SJSA1 (cell line): ENCODE measurements at regions not wholly inside any gene's neighbourhood (a gene's known extent, or its start where the extent isn't known, plus 50 kb on each side); places are given as distances from the start of the nearest gene placed in this dataset.
"Not testable (repeated sequence)": the region's sequence is repeated elsewhere in the genome, so short reads cannot be mapped to it uniquely, and the experiment has no call there.

Experiments
- DNase-seq, 2 experiments: peaks; one replicate each; pipeline ENCODE4 v3.0.0-alpha.2; 2015 to 2020; ENCODE audit warnings: low spot score in 2 of 2, low read depth in 1 of 2
- H3K27ac ChIP-seq: fragments of 250-450 bp; sonication (Bioruptor Pico); 2 replicates; pipeline ENCODE4 v1.5.1; 2020; ENCODE audit warnings: mild to moderate bottlenecking, moderate library complexity
- H3K27me3 ChIP-seq: fragments of 250-450 bp; sonication (Bioruptor Pico); replicated peaks from 2 replicates; pipeline ENCODE4 v1.5.1; 2020; ENCODE audit warnings: mild to moderate bottlenecking, moderate library complexity
- H3K36me3 ChIP-seq: fragments of 250-450 bp; sonication (Bioruptor Pico); 2 replicates; pipeline ENCODE4 v1.5.1; 2020; ENCODE audit warnings: mild to moderate bottlenecking
- H3K4me1 ChIP-seq: fragments of 250-450 bp; sonication (Bioruptor Pico); replicated peaks from 2 replicates; pipeline ENCODE4 v1.6.1; 2021; ENCODE audit warnings: mild to moderate bottlenecking
- H3K4me3 ChIP-seq: fragments of 250-450 bp; sonication (Bioruptor Pico); 2 replicates; pipeline ENCODE4 v1.5.1; 2020; ENCODE audit warnings: mild to moderate bottlenecking
- H3K9me3 ChIP-seq: fragments of 250-450 bp; sonication (Bioruptor Pico); replicated peaks from 2 replicates; pipeline ENCODE4 v1.5.1; 2020; ENCODE audit warnings: mild to moderate bottlenecking

- Histone ChIP-seq H3K4me1 (peaks cover 45% of the 10 kb centered on the region), H3K4me3 (no peak overlapping the region)
- DNase-seq = peak in 1 of 2 experiments; percentile 46
Measured at GRCh38 chr6:27129095-27129815, 118.2 kb upstream of the PRSS16 start.

GRCh38 chr6:27129917-27130316 is 117.6 kb upstream of the PRSS16 start:
- Histone ChIP-seq H3K27me3 (no peaks in the 10 kb centered on the region), H3K27ac (peak overlapping the region; percentile 96), H3K4me3 (no peak overlapping the region), H3K36me3 (peaks cover 14% of the 10 kb centered on the region), H3K9me3 (no peaks in the 10 kb centered on the region), H3K4me1 (peaks cover 52% of the 10 kb centered on the region)
- DNase-seq = peak in 1 of 2 experiments; percentile 10

More at GRCh38 chr6:27129095-27129815, 118.2 kb upstream of the PRSS16 start:
- Histone ChIP-seq H3K36me3 (peaks cover 19% of the 10 kb centered on the region), H3K9me3 (no peaks in the 10 kb centered on the region), H3K27ac (peak overlapping the region; percentile 96), H3K27me3 (no peaks in the 10 kb centered on the region)

GRCh38 chr6:27130668-27131428 is 116.7 kb upstream of the PRSS16 start:
- H3K9me3 ChIP-seq = no peaks in the 10 kb centered on the region
- peaks cover 52% of the 10 kb centered on the region for H3K4me1 ChIP-seq
- no peaks in the 10 kb centered on the region for H3K27me3 ChIP-seq
- H3K27ac ChIP-seq = peak overlapping the region; percentile 96
- H3K36me3 ChIP-seq = peaks cover 5% of the 10 kb centered on the region
- peak overlapping the region; percentile 45 for H3K4me3 ChIP-seq
- DNase-seq = no peak

GRCh38 chr6:27132282-27132531 is 115.3 kb upstream of the PRSS16 start:
- not testable (repeated sequence) for H3K36me3 ChIP-seq, H3K27me3 ChIP-seq, H3K9me3 ChIP-seq, DNase-seq
- H3K27ac ChIP-seq = peak overlapping the region; percentile 96
- H3K4me1 ChIP-seq = peaks cover 47% of the 10 kb centered on the region
- H3K4me3 ChIP-seq = peak overlapping the region; percentile 45

GRCh38 chr6:27132532-27133280 is 114.8 kb upstream of the PRSS16 start:
- no peaks in the 10 kb centered on the region for H3K27me3 ChIP-seq
- peaks cover 9% of the 10 kb centered on the region for H3K36me3 ChIP-seq
- H3K9me3 ChIP-seq = no peaks in the 10 kb centered on the region
- peak overlapping the region; percentile 96 for H3K27ac ChIP-seq
- peak; percentile 95 to 98 for DNase-seq
- H3K4me3 ChIP-seq = peak overlapping the region; percentile 45
- H3K4me1 ChIP-seq = peaks cover 42% of the 10 kb centered on the region

GRCh38 chr6:27133281-27134227 is 113.9 kb upstream of the PRSS16 start:
- Histone ChIP-seq H3K4me3 (peak overlapping the region; percentile 45), H3K4me1 (peaks cover 41% of the 10 kb centered on the region), H3K27me3 (no peaks in the 10 kb centered on the region), H3K9me3 (no peaks in the 10 kb centered on the region), H3K27ac (peak overlapping the region; percentile 96), H3K36me3 (peaks cover 18% of the 10 kb centered on the region)
- DNase-seq = peak; percentile 74 to 88

GRCh38 chr6:27135087-27135657 is 112.3 kb upstream of the PRSS16 start:
- DNase-seq = no peak
- Histone ChIP-seq H3K27ac (no peak overlapping the region), H3K27me3 (no peaks in the 10 kb centered on the region), H3K36me3 (peaks cover 18% of the 10 kb centered on the region), H3K9me3 (no peaks in the 10 kb centered on the region), H3K4me1 (peaks cover 24% of the 10 kb centered on the region), H3K4me3 (no peak overlapping the region)

- H3K27me3 ChIP-seq = no peaks in the 10 kb centered on the region
- H3K9me3 ChIP-seq = no peaks in the 10 kb centered on the region
- no peak overlapping the region for H3K4me3 ChIP-seq
- H3K36me3 ChIP-seq = peaks cover 18% of the 10 kb centered on the region
- H3K4me1 ChIP-seq = peaks cover 14% of the 10 kb centered on the region
- no peak for DNase-seq
- no peak overlapping the region for H3K27ac ChIP-seq
Measured at GRCh38 chr6:27136077-27136644, 111.3 kb upstream of the PRSS16 start.

- Histone ChIP-seq H3K4me3 (no peak overlapping the region), H3K27ac (no peak overlapping the region), H3K4me1 (peaks cover 13% of the 10 kb centered on the region), H3K27me3 (no peaks in the 10 kb centered on the region), H3K9me3 (no peaks in the 10 kb centered on the region), H3K36me3 (peaks cover 24% of the 10 kb centered on the region)
- DNase-seq = no peak
Measured at GRCh38 chr6:27136978-27137814, 110.3 kb upstream of the PRSS16 start.

- DNase-seq = no peak
- no peak overlapping the region for H3K4me3 ChIP-seq
- no peaks in the 10 kb centered on the region for H3K27me3 ChIP-seq
- H3K36me3 ChIP-seq = peaks cover 24% of the 10 kb centered on the region
- peaks cover 13% of the 10 kb centered on the region for H3K4me1 ChIP-seq
- no peak overlapping the region for H3K27ac ChIP-seq
- H3K9me3 ChIP-seq = no peaks in the 10 kb centered on the region
Measured at GRCh38 chr6:27138406-27138805, 109.1 kb upstream of the PRSS16 start.

GRCh38 chr6:27138837-27139755 is 108.4 kb upstream of the PRSS16 start:
- peaks cover 9% of the 10 kb centered on the region for H3K4me1 ChIP-seq
- H3K9me3 ChIP-seq = no peaks in the 10 kb centered on the region
- H3K36me3 ChIP-seq = peaks cover 24% of the 10 kb centered on the region
- DNase-seq = no peak
- no peak overlapping the region for H3K27ac ChIP-seq
- no peak overlapping the region for H3K4me3 ChIP-seq
- no peaks in the 10 kb centered on the region for H3K27me3 ChIP-seq
